Common myeloid progenitor, CD34-positive (primary cell): ENCODE measurements at regions not wholly inside any gene's neighbourhood (a gene's known extent, or its start where the extent isn't known, plus 50 kb on each side); places are given as distances from the start of the nearest gene placed in this dataset.

Experiments
- CTCF ChIA-PET: fragments of 350-600 bp; sonication (Branson Sonifier 250); formaldehyde crosslinking; loops from one replicate; lab custom pipeline; 2021; ENCODE audit warnings: antibody characterized with exemption; lab: Charles Lee
- POLR2A ChIA-PET: fragments of 350-600 bp; sonication (Branson Sonifier 250); formaldehyde crosslinking; loops from one replicate; lab custom pipeline; 2021; ENCODE audit warnings: antibody characterized with exemption; lab: Charles Lee
- DNase-seq, 3 donors: peaks; one replicate each; pipeline versions ENCODE4 v3.0.0 to v3.0.0-alpha.2; 2013
- H3K27ac ChIP-seq, 2 experiments: 1 replicate in 1 of 2; 2 replicates in 1 of 2; pipeline ENCODE4 v1.7.0; 2013; ENCODE audit warnings: inconsistent platforms in 2 of 2, low read length in 2 of 2, mild to moderate bottlenecking in 2 of 2, low read depth in 1 of 2, moderate library complexity in 1 of 2; ENCODE audit not compliant: severe bottlenecking in 2 of 2, insufficient read depth in 1 of 2, poor library complexity in 1 of 2
- H3K27me3 ChIP-seq, 5 experiments: replicated peaks in 2 of 5; 1 replicate in 3 of 5; 2 replicates in 2 of 5; pipeline versions ENCODE4 v1.6.1 to v1.7.0; 2013; ENCODE audit warnings: low read length in 4 of 5, mild to moderate bottlenecking in 2 of 5, moderate library complexity in 2 of 5, inconsistent platforms in 1 of 5; ENCODE audit not compliant: insufficient read depth in 5 of 5, control insufficient read depth in 4 of 5
- H3K36me3 ChIP-seq, 4 experiments: 1 replicate in 2 of 4; 2 replicates in 2 of 4; pipeline versions ENCODE4 v1.6.1 to v1.7.0; 2013; ENCODE audit warnings: low read length in 3 of 4, control low read depth in 1 of 4, mild to moderate bottlenecking in 1 of 4; ENCODE audit not compliant: control insufficient read depth in 4 of 4, insufficient read depth in 4 of 4
- H3K4me1 ChIP-seq, 4 experiments: 1 replicate in 3 of 4; 2 replicates in 1 of 4; pipeline versions ENCODE4 v1.6.1 to v1.7.1; 2013; ENCODE audit warnings: low read length in 3 of 4, mild to moderate bottlenecking in 3 of 4, control low read depth in 1 of 4, inconsistent platforms in 1 of 4, moderate library complexity in 1 of 4; ENCODE audit not compliant: control insufficient read depth in 4 of 4, insufficient read depth in 4 of 4; ENCODE audit errors: control extremely low read depth in 1 of 4
- H3K4me3 ChIP-seq, 7 experiments: 1 replicate in 4 of 7; 2 replicates in 3 of 7; pipeline versions ENCODE4 v1.5.1 to v1.7.0; 2013; ENCODE audit warnings: mild to moderate bottlenecking in 7 of 7, low read length in 6 of 7, moderate library complexity in 6 of 7, inconsistent platforms in 2 of 7, low read depth in 2 of 7, control low read depth in 1 of 7; ENCODE audit not compliant: insufficient read depth in 4 of 7, control insufficient read depth in 1 of 7; ENCODE audit errors: extremely low read depth in 1 of 7
- H3K9me3 ChIP-seq, 5 experiments: 1 replicate in 4 of 5; 2 replicates in 1 of 5; pipeline versions ENCODE4 v1.6.1 to v1.7.1; 2013; ENCODE audit warnings: low read length in 4 of 5, mild to moderate bottlenecking in 2 of 5, inconsistent platforms in 1 of 5, low read depth in 1 of 5, moderate library complexity in 1 of 5; ENCODE audit not compliant: control insufficient read depth in 4 of 5, insufficient read depth in 2 of 5; ENCODE audit errors: control extremely low read depth in 1 of 5
- WGBS: methylation state at CpG from one replicate; pipeline ENCODE4 v1.1.5; 2013; ENCODE audit not compliant: insufficient coverage; 5-methylcytosine and 5-hydroxymethylcytosine counted together

- ChIA-PET POLR2A (no interaction called here), CTCF (no interaction called here)
- Histone ChIP-seq H3K36me3 (no peaks in the 10 kb centered on the region), H3K9me3 (no peaks in the 10 kb centered on the region), H3K4me1 (no peaks in the 10 kb centered on the region), H3K27me3 (peaks cover 0 to 8% (median 4%) of the 10 kb centered on the region in 5 experiments), H3K27ac (no peak overlapping the region), H3K4me3 (no peak overlapping the region)
- DNase-seq: no peak
- no CpG with 5 or more reads among the region's 1 CpG for WGBS
Measured at GRCh38 chr6:125671323-125671722, 78.1 kb upstream of the HEY2 start.

- ChIA-PET CTCF (no interaction called here), POLR2A (no interaction called here)
- Histone ChIP-seq H3K27me3 (peaks cover 0 to 10% (median 4%) of the 10 kb centered on the region in 5 experiments), H3K27ac (no peak overlapping the region), H3K36me3 (no peaks in the 10 kb centered on the region), H3K4me3 (no peak overlapping the region), H3K4me1 (peaks cover 0 to under 1% (median 0%) of the 10 kb centered on the region in 4 experiments), H3K9me3 (no peaks in the 10 kb centered on the region)
- WGBS: 100% methylated on average over 5 of the region's 5 CpGs
- no peak for DNase-seq
Measured at GRCh38 chr6:125674230-125674629, 75.2 kb upstream of the HEY2 start.

GRCh38 chr6:125678601-125679000 is 70.8 kb upstream of the HEY2 start:
- H3K4me1 ChIP-seq: peaks cover 0 to 5% (median 0%) of the 10 kb centered on the region in 4 experiments
- 100% methylated on average over 1 of the region's 4 CpGs for WGBS
- POLR2A ChIA-PET: no interaction called here
- H3K27ac ChIP-seq: no peak overlapping the region
- no peak overlapping the region for H3K4me3 ChIP-seq
- H3K36me3 ChIP-seq: no peaks in the 10 kb centered on the region
- CTCF ChIA-PET: interaction anchor here (1.2 to 1.3 kb wide), 2 partner anchors 13 to 14 kb away, joined by 3 read pairs; no protein-coding TSS in a partner anchor
- no peaks in the 10 kb centered on the region for H3K9me3 ChIP-seq
- peaks cover 0 to 11% (median 2%) of the 10 kb centered on the region in 5 experiments for H3K27me3 ChIP-seq
- DNase-seq: no peak

GRCh38 chr6:125679128-125679527 is 70.3 kb upstream of the HEY2 start:
- no peak overlapping the region for H3K4me3 ChIP-seq
- POLR2A ChIA-PET: no interaction called here
- H3K27me3 ChIP-seq: peaks cover 0 to 11% (median 2%) of the 10 kb centered on the region in 5 experiments
- H3K4me1 ChIP-seq: peaks cover 0 to 5% (median 0%) of the 10 kb centered on the region in 4 experiments
- H3K27ac ChIP-seq: no peak overlapping the region
- no peak for DNase-seq
- 100% methylated on average over 3 of the region's 4 CpGs for WGBS
- no peaks in the 10 kb centered on the region for H3K9me3 ChIP-seq
- H3K36me3 ChIP-seq: no peaks in the 10 kb centered on the region
- CTCF ChIA-PET: interaction anchor here (1.2 to 1.3 kb wide), 2 partner anchors 14 kb away, joined by 3 read pairs; no protein-coding TSS in a partner anchor

GRCh38 chr6:125679651-125680050 is 69.8 kb upstream of the HEY2 start:
- H3K9me3 ChIP-seq: no peaks in the 10 kb centered on the region
- H3K36me3 ChIP-seq: no peaks in the 10 kb centered on the region
- H3K27me3 ChIP-seq: peaks cover 0 to 11% (median 2%) of the 10 kb centered on the region in 5 experiments
- POLR2A ChIA-PET: no interaction called here
- no peak for DNase-seq
- H3K4me3 ChIP-seq: no peak overlapping the region
- CTCF ChIA-PET: interaction anchor here (1.2 to 1.3 kb wide), 2 partner anchors 13 to 14 kb away, joined by 3 read pairs; no protein-coding TSS in a partner anchor
- H3K27ac ChIP-seq: no peak overlapping the region
- peaks cover 0 to 5% (median 0%) of the 10 kb centered on the region in 4 experiments for H3K4me1 ChIP-seq
- WGBS: 80% methylated on average over 1 of the region's 2 CpGs

- Histone ChIP-seq H3K36me3 (no peaks in the 10 kb centered on the region), H3K4me1 (peaks cover 0 to 5% (median 0%) of the 10 kb centered on the region in 4 experiments), H3K4me3 (no peak overlapping the region), H3K27me3 (peaks cover 0 to 4% (median 2%) of the 10 kb centered on the region in 5 experiments), H3K9me3 (no peaks in the 10 kb centered on the region), H3K27ac (no peak overlapping the region)
- POLR2A ChIA-PET: interaction anchor here (0.6 kb wide), 1 partner anchor 506 kb away, joined by 4 read pairs; no protein-coding TSS in a partner anchor
- DNase-seq: no peak
- CTCF ChIA-PET: no interaction called here
Measured at GRCh38 chr6:125682939-125683338, 66.5 kb upstream of the HEY2 start.

GRCh38 chr6:125688138-125688537 is 61.3 kb upstream of the HEY2 start:
- Histone ChIP-seq H3K27me3 (no peaks in the 10 kb centered on the region), H3K27ac (no peak overlapping the region), H3K4me3 (no peak overlapping the region), H3K9me3 (peaks cover 0 to 7% (median 3%) of the 10 kb centered on the region in 5 experiments), H3K36me3 (no peaks in the 10 kb centered on the region), H3K4me1 (no peaks in the 10 kb centered on the region)
- ChIA-PET CTCF (no interaction called here), POLR2A (no interaction called here)
- 100% methylated on average over 1 of the region's 1 CpG for WGBS
- no peak for DNase-seq
